ENCODE measurements at regions not wholly inside any gene's neighbourhood (a gene's known extent, or its start where the extent isn't known, plus 50 kb on each side); places are given as distances from the start of the nearest gene placed in this dataset.

DNA sequence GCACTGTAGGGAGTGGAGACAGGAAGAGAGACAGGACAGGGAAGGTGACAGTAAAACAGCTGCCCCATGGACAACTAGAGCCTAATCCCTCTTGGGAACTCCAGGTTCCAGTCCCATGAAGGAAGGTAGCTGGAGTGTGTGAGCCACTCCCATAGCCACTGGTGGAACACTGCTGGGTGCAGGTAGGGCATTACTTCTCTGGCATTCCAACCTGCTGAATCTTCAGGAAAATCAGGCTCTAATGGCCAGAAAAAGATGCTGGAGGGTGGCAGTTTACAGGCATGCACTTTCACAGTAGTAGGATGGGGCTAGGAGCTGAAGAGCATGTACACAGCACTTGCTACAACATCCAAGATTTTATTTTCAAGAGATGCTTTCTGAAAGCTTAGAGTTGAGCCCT is 259.4 kb downstream of the AUH start:
- DNase-seq = no peak

- DNase-seq = no peak
Measured at GRCh38 chr9:91103931-91104330, 257.8 kb downstream of the AUH start.

GRCh38 chr9:91106415-91107081 is 255.2 kb downstream of the AUH start:
- DNase-seq = no peak

GRCh38 chr9:91111226-91111625 is 250.5 kb downstream of the AUH start:
- no peak for DNase-seq

- DNase-seq = no peak
Measured at GRCh38 chr9:91111876-91112275, 249.8 kb downstream of the AUH start.

DNA sequence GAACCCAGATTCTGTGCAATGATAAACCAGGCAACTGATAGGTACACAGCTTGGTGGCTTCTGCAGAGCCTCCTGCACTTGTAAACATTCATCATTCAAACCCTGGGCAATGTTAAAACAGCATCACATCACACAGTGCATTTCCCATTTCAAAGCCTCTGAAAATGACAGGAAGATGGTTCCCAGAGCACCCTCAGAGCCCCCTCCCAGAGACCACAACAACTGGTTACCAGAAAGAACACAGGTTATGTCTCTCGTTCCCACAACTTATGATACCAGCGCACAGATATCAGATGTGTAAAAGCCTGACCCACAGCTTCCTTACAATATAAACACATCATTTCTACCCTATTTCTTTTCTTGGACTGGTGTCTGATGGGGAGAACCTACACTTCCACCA is 248.7 kb downstream of the AUH start:
- no peak for DNase-seq

DNA sequence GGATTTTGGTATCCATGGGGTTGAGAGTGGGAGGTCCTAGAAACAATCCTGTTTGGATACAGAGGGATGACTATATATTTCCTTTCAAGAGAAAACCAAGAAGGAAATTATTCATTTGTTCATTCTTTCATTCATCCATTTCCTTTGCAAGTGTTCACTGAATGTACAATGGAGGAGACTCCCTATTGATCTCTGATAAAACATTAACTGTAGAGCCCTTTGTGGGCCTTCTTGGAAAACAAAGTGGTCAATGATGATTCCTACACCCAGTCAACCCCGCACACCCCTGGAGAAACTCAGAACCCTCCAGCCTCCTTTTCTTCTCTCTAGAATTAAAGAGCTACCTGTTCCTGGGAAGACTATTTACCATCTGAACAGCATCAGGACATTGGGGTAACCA is 247.3 kb downstream of the AUH start:
- no peak for DNase-seq

DNA sequence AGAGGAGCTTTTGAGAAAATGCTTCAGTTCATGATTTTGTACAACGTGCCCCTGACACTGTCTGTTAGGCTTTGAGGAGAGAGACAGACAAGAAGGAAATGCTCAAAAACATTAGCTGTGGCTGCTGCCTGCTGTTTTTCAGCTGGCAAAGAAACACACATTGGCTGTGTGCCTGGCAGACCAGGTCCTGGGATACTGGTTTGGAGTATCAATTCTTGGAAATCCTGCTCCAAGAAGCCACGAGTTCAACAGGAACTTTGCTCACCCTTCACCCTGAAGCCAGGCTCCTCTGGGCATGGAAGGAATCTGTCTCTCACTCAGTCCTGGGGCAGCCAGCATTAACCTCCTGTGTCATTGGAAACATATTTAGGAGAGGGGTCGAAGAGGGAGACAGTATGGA is 245.5 kb downstream of the AUH start:
- DNase-seq = no peak

- DNase-seq = no peak
Measured at GRCh38 chr9:91116711-91117110, 245.0 kb downstream of the AUH start.

GRCh38 chr9:91117474-91117891 is 244.2 kb downstream of the AUH start:
- no peak for DNase-seq

DNA sequence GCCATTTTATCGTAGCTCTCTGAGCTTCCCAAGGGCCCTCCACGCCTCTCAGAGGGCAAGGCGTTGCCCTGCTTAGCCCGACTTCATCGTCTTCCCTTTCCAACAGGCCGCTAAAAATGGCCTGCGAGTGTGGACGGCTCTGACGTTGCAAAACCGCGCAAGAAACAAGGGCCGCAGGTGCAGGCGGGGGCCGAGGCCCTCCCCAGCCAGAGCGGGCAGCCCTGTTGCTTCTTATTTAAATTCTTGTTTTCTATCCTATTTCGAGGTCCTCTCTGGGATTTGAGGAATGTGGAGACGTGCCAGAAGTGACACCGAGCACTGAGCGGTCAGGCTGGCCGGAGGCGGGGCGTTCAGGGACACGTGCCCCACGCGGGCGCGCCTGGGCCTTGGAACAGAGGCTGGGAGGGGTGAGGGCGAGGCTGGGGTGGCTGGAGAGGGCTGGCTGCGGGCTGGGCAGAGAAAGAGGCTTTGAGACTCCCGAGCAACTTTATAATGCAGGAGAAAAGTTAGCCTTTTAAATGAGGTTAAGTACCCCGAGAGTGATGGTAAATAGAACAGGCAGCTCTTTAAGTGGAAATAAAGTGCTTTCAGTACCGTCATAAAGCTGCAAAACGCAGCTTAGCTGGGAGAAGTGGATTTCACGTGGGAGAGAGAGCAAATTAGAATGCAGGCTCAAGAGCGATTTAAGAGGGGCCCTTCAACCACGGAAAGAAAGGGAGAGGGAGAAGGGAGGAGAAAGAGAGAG is 243.6 kb downstream of the AUH start:
- DNase-seq = no peak

DNA sequence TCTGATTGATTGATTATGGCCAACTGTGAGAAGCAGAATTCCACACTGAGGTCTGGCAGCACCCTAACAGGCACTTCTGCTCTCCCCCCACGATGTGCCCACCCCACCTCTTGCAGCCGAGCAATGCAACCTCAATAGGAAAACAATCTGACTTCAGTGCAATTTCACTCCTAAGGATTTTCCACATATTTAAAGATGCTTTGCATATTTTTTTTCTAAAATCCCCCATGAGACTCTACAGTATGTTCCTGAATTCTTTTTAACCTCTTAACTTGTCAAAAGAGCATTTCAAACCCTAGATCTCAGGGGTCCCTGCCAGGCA is 243.1 kb downstream of the AUH start:
- DNase-seq = no peak

- no peak for DNase-seq
Measured at GRCh38 chr9:91119142-91119541, 242.6 kb downstream of the AUH start.

DNA sequence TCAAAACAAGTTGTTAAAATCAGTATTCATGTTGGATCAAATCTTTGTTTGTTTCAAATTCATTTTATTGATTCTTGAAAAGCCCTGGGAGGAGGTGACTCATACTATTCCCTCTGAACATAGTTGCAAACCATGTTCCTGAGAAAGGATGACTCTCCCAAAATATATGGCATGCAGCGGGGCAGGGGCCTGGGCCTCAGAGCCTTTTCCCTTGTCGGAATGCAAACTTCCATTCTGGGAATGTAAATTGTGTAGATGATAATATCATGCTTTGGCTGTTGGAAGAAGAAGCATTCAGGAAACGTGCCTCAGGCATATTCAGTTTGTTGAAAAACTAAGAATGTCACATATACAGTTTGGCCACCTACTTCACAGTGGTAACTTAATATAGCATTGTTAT is 242.0 kb downstream of the AUH start:
- no peak for DNase-seq

DNA sequence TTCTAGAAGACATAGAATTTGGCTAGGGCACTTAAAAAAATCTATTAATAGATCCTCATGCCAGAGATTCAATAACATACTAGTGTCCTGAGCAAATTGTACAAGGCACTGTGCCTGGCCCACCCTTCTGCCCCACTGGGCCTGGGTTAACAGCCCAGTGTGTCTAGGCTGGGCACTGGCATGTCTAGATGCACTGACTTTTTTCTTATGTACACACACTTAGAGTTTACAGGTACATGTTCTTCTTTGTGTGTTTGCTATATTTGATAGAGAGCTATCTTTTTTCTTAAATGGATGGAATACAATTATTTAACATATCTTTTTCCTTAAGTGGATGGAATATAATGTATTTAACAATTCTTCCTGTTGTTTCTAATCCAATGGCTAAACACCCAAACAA is 241.5 kb downstream of the AUH start:
- no peak for DNase-seq

- DNase-seq = no peak
Measured at GRCh38 chr9:91122755-91123154, 239.0 kb downstream of the AUH start.

DNA sequence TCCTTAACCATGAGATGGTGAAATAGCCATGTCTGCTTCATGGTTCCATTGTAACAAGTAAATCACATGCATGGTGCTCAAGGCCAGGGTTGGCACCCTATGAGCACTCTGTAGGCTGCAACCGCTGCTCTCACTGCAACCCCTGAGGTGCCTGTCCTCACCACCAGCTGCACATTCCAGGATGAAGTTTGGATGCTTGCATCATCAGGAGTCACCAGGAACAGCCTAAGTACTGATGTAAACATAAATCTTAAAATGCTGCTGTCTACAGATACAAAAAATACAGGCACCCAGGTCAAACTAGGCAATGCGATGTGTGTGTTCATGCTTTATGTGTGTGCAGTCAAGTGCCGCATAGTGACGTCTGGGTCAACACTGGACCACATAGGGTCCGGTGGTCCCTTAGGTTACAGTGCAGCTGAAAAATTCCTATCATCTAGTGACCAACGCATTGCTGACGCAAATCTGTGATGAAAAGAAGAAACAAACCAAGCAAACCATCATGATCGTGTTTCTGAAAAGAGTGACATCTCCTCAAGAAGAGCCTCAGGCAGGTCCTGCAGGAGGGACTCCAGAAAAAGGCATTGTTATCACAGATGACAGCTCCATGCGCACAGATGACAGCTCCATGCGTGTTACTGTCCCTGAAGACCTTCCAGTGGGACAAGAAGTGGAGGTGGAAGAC is 234.8 kb downstream of the AUH start:
- DNase-seq = no peak

DNA sequence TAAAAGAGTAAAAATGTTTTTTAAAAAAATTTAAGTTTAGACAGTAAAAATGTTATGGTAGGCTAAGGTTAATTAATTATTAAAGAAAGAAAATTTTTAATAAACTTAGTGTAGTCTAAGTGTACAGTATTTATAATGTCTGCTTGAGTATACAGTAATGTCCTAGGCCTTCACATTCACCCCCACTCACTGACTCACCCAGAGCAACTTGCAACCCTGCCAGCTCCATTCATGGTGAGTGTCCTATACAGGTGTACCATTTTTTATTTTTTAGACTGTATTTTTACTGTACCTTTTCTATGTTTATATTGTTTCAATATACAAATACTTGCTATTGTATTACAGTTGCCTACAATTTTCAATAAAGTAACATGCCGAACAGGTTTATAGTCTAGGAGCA is 234.1 kb downstream of the AUH start:
- no peak for DNase-seq

GRCh38 chr9:91130796-91131318 is 230.9 kb downstream of the AUH start:
- no peak for DNase-seq

- DNase-seq = no peak
Measured at GRCh38 chr9:91131433-91131839, 230.3 kb downstream of the AUH start.

GRCh38 chr9:91132576-91133073 is 229.1 kb downstream of the AUH start:
- DNase-seq = no peak

GRCh38 chr9:91134608-91135007 is 227.1 kb downstream of the AUH start:
- DNase-seq = no peak

GRCh38 chr9:91137391-91137790 is 224.3 kb downstream of the AUH start:
- no peak for DNase-seq

- no peak for DNase-seq
Measured at GRCh38 chr9:91138760-91139159, 223.0 kb downstream of the AUH start.

All from effector CD8-positive, alpha-beta T cell (primary cell).